ENCODE measurements at regions not wholly inside any gene's neighbourhood (a gene's known extent, or its start where the extent isn't known, plus 50 kb on each side); places are given as distances from the start of the nearest gene placed in this dataset.

DNA sequence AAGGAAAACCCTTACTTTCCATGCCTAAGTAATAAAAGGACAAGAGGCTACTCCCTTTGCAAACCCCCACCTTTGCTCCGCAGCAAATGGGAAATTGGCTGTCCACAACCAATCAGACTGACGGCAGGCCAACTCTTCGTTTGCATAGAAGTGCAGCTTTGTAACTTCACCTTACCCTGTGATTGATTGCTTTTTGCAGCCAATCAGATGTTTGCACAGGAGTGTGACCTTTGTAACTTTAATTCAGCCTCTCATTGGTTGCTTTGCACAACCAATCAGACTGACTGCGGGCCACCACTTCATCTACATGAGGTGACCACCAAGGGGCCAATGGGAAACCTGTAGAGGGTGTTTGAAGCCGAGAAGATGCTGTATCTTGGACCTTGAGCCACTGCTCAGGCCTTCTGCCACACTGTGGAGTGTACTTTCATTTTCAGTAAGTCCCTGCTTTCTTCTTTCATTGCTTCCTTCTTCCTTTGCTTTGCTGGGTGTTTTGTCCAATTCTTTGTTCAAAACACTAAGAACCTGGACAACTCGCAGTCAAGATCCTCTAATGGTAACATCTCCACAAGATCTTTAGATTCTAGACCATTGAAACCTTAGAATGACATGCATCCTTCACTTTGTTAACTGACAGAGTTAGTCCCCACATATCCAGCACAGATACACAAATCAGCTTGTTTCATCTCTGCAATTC, 51.3 kb upstream of the FREM1 start:
- no peak for ATAC-seq

DNA sequence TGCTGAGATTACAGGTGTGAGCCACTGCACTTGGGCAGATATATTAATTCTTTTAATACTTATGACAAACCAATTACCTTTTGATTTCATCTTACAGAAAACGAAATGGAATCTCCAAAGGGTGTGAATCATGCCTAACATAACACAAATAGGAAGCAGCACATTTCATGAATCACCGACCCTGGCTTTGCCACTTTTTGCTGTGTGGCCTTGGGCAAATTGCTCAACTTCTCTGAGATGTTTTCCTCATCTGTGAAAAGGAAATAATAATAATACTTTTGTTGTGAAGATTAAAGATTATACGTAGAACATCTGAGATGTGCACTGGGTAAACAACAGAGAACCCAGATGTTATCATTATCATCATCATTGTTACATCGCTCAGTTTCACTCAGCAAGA, 50.7 kb upstream of the FREM1 start:
- ATAC-seq, result no peak

All from esophagus mucosa (tissue), 1 donor.